ENCODE measurements at regions not wholly inside any gene's neighbourhood (a gene's known extent, or its start where the extent isn't known, plus 50 kb on each side); places are given as distances from the start of the nearest gene placed in this dataset.
"Not testable (repeated sequence)": the region's sequence is repeated elsewhere in the genome, so short reads cannot be mapped to it uniquely, and the experiment has no call there.

- DNase-seq: no peak
These were observed 406.9 kb downstream of the TMEM114 start for GRCh38 chr16:8183176-8184099.

- peak; percentile 18 for DNase-seq
These were observed 407.6 kb downstream of the TMEM114 start for GRCh38 chr16:8182761-8183160.

GRCh38 chr16:8179615-8180014 lies 410.7 kb downstream of the TMEM114 start:
- no peak for DNase-seq

GRCh38 chr16:8178271-8178670 lies 412.0 kb downstream of the TMEM114 start:
- no peak for DNase-seq

- no peak for DNase-seq
These were observed 414.9 kb downstream of the TMEM114 start for GRCh38 chr16:8175411-8175810.

- DNase-seq: peak; percentile 81
These were observed 417.1 kb downstream of the TMEM114 start for GRCh38 chr16:8173111-8173644.

GRCh38 chr16:8172551-8172950 lies 417.8 kb downstream of the TMEM114 start:
- DNase-seq: no peak

- no peak for DNase-seq
These were observed 422.3 kb downstream of the TMEM114 start for GRCh38 chr16:8168016-8168415.

GRCh38 chr16:8167436-8167835 lies 422.9 kb downstream of the TMEM114 start:
- DNase-seq: no peak

GRCh38 chr16:8158051-8158450 lies 432.3 kb downstream of the TMEM114 start:
- no peak for DNase-seq

- no peak for DNase-seq
These were observed 435.0 kb downstream of the TMEM114 start for GRCh38 chr16:8155275-8155674.

- no peak for DNase-seq
These were observed 443.9 kb downstream of the TMEM114 start for GRCh38 chr16:8146256-8147012.

GRCh38 chr16:8138666-8139065 lies 451.6 kb downstream of the TMEM114 start:
- no peak for DNase-seq

GRCh38 chr16:8137606-8138005 lies 452.7 kb downstream of the TMEM114 start:
- no peak for DNase-seq

- no peak for DNase-seq
These were observed 460.1 kb downstream of the TMEM114 start for GRCh38 chr16:8130197-8130596.

- DNase-seq: no peak
These were observed 463.2 kb downstream of the TMEM114 start for GRCh38 chr16:8127070-8127469.

- no peak for DNase-seq
These were observed 464.0 kb downstream of the TMEM114 start for GRCh38 chr16:8126313-8126712.

- no peak for DNase-seq
These were observed 470.3 kb downstream of the TMEM114 start for GRCh38 chr16:8120001-8120400.

GRCh38 chr16:8115814-8116213 lies 474.5 kb downstream of the TMEM114 start:
- no peak for DNase-seq

- not testable (repeated sequence) for DNase-seq
These were observed 475.4 kb downstream of the TMEM114 start for GRCh38 chr16:8114941-8115340.

GRCh38 chr16:8113843-8114242 lies 476.5 kb downstream of the TMEM114 start:
- no peak for DNase-seq

GRCh38 chr16:8110572-8111514 lies 479.5 kb downstream of the TMEM114 start:
- no peak for DNase-seq

All from OCI-M1 (cell line).